PC-3 (cell line): ENCODE measurements at regions not wholly inside any gene's neighbourhood (a gene's known extent, or its start where the extent isn't known, plus 50 kb on each side); places are given as distances from the start of the nearest gene placed in this dataset.

ENCODE experiments used
- ATAC-seq: fragments of 200-7000 bp; cut with Tn5 transposase; 2 replicates; pipeline ENCODE4 v1.9.1; 2020; ENCODE audit warnings: mild to moderate bottlenecking, moderate library complexity
- BruUV-seq: library from RNA; stranded (reverse); fragments of 400-500 nt; replicated peaks from 2 replicates; lab custom pipeline; 2021; lab: Mats Ljungman, UMichigan
- CTCF ChIA-PET: fragments of 300-600 bp; sonication (Branson Sonifier 250); formaldehyde crosslinking; loops from one replicate; lab custom pipeline; 2022; ENCODE audit warnings: antibody characterized with exemption; lab: Charles Lee
- POLR2A ChIA-PET: fragments of 300-600 bp; sonication (Branson Sonifier 250); formaldehyde crosslinking; loops from one replicate; lab custom pipeline; 2022; ENCODE audit warnings: antibody characterized with exemption; ENCODE audit not compliant: unreplicated experiment; lab: Charles Lee
- DNase-seq: peaks from one replicate; pipeline ENCODE4 v3.0.0-alpha.2; 2015
- H2AFZ ChIP-seq: fragments of 300-600 bp; sonication (generic); 2 replicates; pipeline ENCODE4 v1.6.0; 2016; ENCODE audit warnings: antibody characterized with exemption, low read length
- H3F3A ChIP-seq: fragments of 300-600 bp; sonication (generic); one replicate; pipeline ENCODE4 v1.6.0; 2017; ENCODE audit warnings: antibody characterized with exemption, low read length, control low read depth, mild to moderate bottlenecking; ENCODE audit not compliant: unreplicated experiment
- H3K27ac ChIP-seq: fragments of 300-600 bp; sonication (generic); 2 replicates; pipeline ENCODE4 v1.5.1; 2016; ENCODE audit warnings: mild to moderate bottlenecking, low read length
- H3K27me3 ChIP-seq: fragments of 300-600 bp; sonication (generic); 2 replicates; pipeline ENCODE4 v1.6.1; 2016; ENCODE audit warnings: low read length, mixed read lengths
- H3K36me3 ChIP-seq: fragments of 300-600 bp; sonication (generic); 2 replicates; pipeline ENCODE4 v1.6.1; 2016; ENCODE audit warnings: low read depth, mixed run types, low read length, mixed read lengths
- H3K4me1 ChIP-seq: fragments of 300-600 bp; sonication (generic); 2 replicates; pipeline ENCODE4 v1.5.1; 2016; ENCODE audit warnings: low read length; ENCODE audit not compliant: insufficient read depth
- H3K4me2 ChIP-seq: fragments of 300-600 bp; sonication (generic); 2 replicates; pipeline ENCODE4 v1.6.0; 2016; ENCODE audit warnings: low read length
- H3K4me3 ChIP-seq: fragments of 300-600 bp; sonication (generic); 2 replicates; pipeline ENCODE4 v1.5.1; 2016; ENCODE audit warnings: mild to moderate bottlenecking, low read length, mixed read lengths
- H3K79me2 ChIP-seq: fragments of 300-600 bp; sonication (generic); 2 replicates; pipeline ENCODE4 v1.6.1; 2017; ENCODE audit warnings: low read length, mixed read lengths
- H3K9ac ChIP-seq: fragments of 300-600 bp; sonication (generic); 2 replicates; pipeline ENCODE4 v1.6.0; 2016; ENCODE audit warnings: mild to moderate bottlenecking, low read length
- H3K9me2 ChIP-seq: fragments of 300-600 bp; sonication (generic); replicated peaks from 2 replicates; pipeline ENCODE4 v1.6.1; 2016; ENCODE audit warnings: mixed run types, low read length, mixed read lengths
- H3K9me3 ChIP-seq: fragments of 300-600 bp; sonication (generic); 2 replicates; pipeline ENCODE4 v1.6.1; 2016; ENCODE audit warnings: low read length, mixed read lengths
- H4K20me1 ChIP-seq: fragments of 300-600 bp; sonication (generic); 2 replicates; pipeline ENCODE4 v1.6.1; 2016; ENCODE audit warnings: low read length, mixed read lengths
- CTCF ChIP-seq: fragments of 300-600 bp; sonication (generic); conservative IDR thresholded peaks from 2 replicates; pipeline ENCODE4 v1.5.1; 2017; ENCODE audit warnings: antibody characterized with exemption, low read depth, mild to moderate bottlenecking, low read length
- EZH2 ChIP-seq: fragments of 300-600 bp; sonication (generic); IDR thresholded peaks from one replicate; pipeline ENCODE4 v1.6.1; 2017; ENCODE audit warnings: antibody characterized with exemption, mild to moderate bottlenecking, low read length; ENCODE audit not compliant: unreplicated experiment
- EZH2phosphoT487 ChIP-seq: fragments of 300-600 bp; sonication (generic); IDR thresholded peaks from 2 replicates; pipeline ENCODE4 v1.6.1; 2018; ENCODE audit warnings: mild to moderate bottlenecking, antibody characterized with exemption, low read length, borderline replicate concordance
- intact Hi-C: fragments of 100-400 bp; cut with micrococcal nuclease; formaldehyde crosslinking; loops from 2 replicates; pipeline ENCODE4 v1.9.0; 2023

- intact Hi-C loops = no loop called here
- Histone ChIP-seq H3K36me3 (no peaks in the 10 kb centered on the region), H3K9ac (no peak overlapping the region), H3K27me3 (no peaks in the 10 kb centered on the region), H2AFZ (no peak overlapping the region), H3K4me2 (no peak overlapping the region), H3K79me2 (no peaks in the 10 kb centered on the region), H3K4me1 (no peaks in the 10 kb centered on the region), H3F3A (no peaks in the 10 kb centered on the region), H3K9me2 (no peaks in the 10 kb centered on the region), H3K27ac (no peak overlapping the region), H4K20me1 (no peaks in the 10 kb centered on the region), H3K9me3 (no peaks in the 10 kb centered on the region), H3K4me3 (no peak overlapping the region)
- POLR2A ChIA-PET = no interaction called here
- ATAC-seq (no peak), DNase-seq (no peak)
- CTCF ChIA-PET = no interaction called here
- no TSS peak for BruUV-seq
- TF ChIP-seq EZH2phosphoT487 (no peak), CTCF (no peak), EZH2 (no peak)
Measured at GRCh38 chr7:10038351-10038750, 935.3 kb upstream of the PHF14 start.

- Histone ChIP-seq H3K4me1 (no peaks in the 10 kb centered on the region), H3K9me3 (no peaks in the 10 kb centered on the region), H3F3A (no peaks in the 10 kb centered on the region), H3K4me3 (no peak overlapping the region), H4K20me1 (no peaks in the 10 kb centered on the region), H2AFZ (no peak overlapping the region), H3K4me2 (no peak overlapping the region), H3K79me2 (no peaks in the 10 kb centered on the region), H3K27ac (no peak overlapping the region), H3K27me3 (no peaks in the 10 kb centered on the region), H3K36me3 (no peaks in the 10 kb centered on the region), H3K9me2 (no peaks in the 10 kb centered on the region), H3K9ac (no peak overlapping the region)
- DNase-seq (no peak), ATAC-seq (no peak)
- CTCF ChIA-PET = no interaction called here
- POLR2A ChIA-PET = no interaction called here
- BruUV-seq = no TSS peak
- intact Hi-C loops = no loop called here
- TF ChIP-seq CTCF (no peak), EZH2 (no peak), EZH2phosphoT487 (no peak)
Measured at GRCh38 chr7:10040674-10041073, 933.0 kb upstream of the PHF14 start.

- ChIA-PET CTCF (no interaction called here), POLR2A (no interaction called here)
- Histone ChIP-seq H3K9me2 (no peaks in the 10 kb centered on the region), H3K27ac (no peak overlapping the region), H3K36me3 (no peaks in the 10 kb centered on the region), H3K4me1 (no peaks in the 10 kb centered on the region), H4K20me1 (no peaks in the 10 kb centered on the region), H2AFZ (no peak overlapping the region), H3K27me3 (no peaks in the 10 kb centered on the region), H3K4me3 (no peak overlapping the region), H3K4me2 (no peak overlapping the region), H3K9ac (no peak overlapping the region), H3K9me3 (no peaks in the 10 kb centered on the region), H3F3A (no peaks in the 10 kb centered on the region), H3K79me2 (no peaks in the 10 kb centered on the region)
- intact Hi-C loops = no loop called here
- DNase-seq = no peak
- ATAC-seq = no peak
- BruUV-seq = no TSS peak
- TF ChIP-seq EZH2phosphoT487 = no peak
- TF ChIP-seq CTCF = no peak
Measured at GRCh38 chr7:10070899-10071298, 902.8 kb upstream of the PHF14 start.
